GM12875 (cell line): ENCODE measurements at regions not wholly inside any gene's neighbourhood (a gene's known extent, or its start where the extent isn't known, plus 50 kb on each side); places are given as distances from the start of the nearest gene placed in this dataset.

Source experiments
- H3K4me3 ChIP-seq: one replicate; pipeline ENCODE4 v1.5.1; 2011; ENCODE audit warnings: low read depth, low read length, control low read depth
- TF ChIP-seq, protein P1 (sequence below): IDR thresholded peaks from 2 replicates; pipeline ENCODE4 v1.5.1; 2011; ENCODE audit warnings: low read depth, mild to moderate bottlenecking, control low read depth, inconsistent platforms, low read length, moderate library complexity, borderline replicate concordance; ENCODE audit not compliant: insufficient read depth

- TF ChIP-seq, protein P1, sequence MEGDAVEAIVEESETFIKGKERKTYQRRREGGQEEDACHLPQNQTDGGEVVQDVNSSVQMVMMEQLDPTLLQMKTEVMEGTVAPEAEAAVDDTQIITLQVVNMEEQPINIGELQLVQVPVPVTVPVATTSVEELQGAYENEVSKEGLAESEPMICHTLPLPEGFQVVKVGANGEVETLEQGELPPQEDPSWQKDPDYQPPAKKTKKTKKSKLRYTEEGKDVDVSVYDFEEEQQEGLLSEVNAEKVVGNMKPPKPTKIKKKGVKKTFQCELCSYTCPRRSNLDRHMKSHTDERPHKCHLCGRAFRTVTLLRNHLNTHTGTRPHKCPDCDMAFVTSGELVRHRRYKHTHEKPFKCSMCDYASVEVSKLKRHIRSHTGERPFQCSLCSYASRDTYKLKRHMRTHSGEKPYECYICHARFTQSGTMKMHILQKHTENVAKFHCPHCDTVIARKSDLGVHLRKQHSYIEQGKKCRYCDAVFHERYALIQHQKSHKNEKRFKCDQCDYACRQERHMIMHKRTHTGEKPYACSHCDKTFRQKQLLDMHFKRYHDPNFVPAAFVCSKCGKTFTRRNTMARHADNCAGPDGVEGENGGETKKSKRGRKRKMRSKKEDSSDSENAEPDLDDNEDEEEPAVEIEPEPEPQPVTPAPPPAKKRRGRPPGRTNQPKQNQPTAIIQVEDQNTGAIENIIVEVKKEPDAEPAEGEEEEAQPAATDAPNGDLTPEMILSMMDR, result no peak
- H3K4me3 ChIP-seq, result no peak overlapping the region
Measured at GRCh38 chr10:44759122-44759521, 152.0 kb upstream of the TMEM72 start.

- TF ChIP-seq, protein P1, result no peak
- H3K4me3 ChIP-seq, result no peak overlapping the region
Measured at GRCh38 chr10:44760513-44760912, 150.6 kb upstream of the TMEM72 start.

DNA sequence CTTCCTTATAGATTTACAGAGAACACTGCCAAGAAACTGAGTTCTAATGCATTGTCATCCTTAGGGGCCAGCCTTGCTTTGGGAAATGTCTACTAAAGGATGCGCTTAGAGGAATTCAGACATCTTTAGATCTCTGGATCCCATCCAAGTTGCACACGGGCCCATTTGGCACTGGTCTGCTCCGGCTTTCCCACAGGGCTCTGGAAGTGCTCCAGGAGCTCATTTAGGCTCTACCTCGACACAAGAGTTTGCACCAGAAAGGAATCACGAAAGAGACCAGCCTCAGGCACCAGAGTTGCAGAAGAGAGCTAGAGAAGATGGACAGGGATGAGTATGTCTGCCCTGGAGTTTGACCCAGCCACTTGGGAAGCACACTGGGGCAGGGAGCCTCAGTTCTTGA, 150.1 kb upstream of the TMEM72 start:
- TF ChIP-seq, protein P1, result no peak

GRCh38 chr10:44763331-44763730, 147.8 kb upstream of the TMEM72 start:
- H3K4me3 ChIP-seq, result no peak overlapping the region
- TF ChIP-seq, protein P1, result no peak

More for the DNA sequence above, 150.1 kb upstream of the TMEM72 start:
- no peak overlapping the region for H3K4me3 ChIP-seq

GRCh38 chr10:44765299-44765698, 145.8 kb upstream of the TMEM72 start:
- no peak overlapping the region for H3K4me3 ChIP-seq
- TF ChIP-seq, protein P1, result no peak

GRCh38 chr10:44766631-44767030, 144.5 kb upstream of the TMEM72 start:
- TF ChIP-seq, protein P1, result no peak
- no peak overlapping the region for H3K4me3 ChIP-seq

DNA sequence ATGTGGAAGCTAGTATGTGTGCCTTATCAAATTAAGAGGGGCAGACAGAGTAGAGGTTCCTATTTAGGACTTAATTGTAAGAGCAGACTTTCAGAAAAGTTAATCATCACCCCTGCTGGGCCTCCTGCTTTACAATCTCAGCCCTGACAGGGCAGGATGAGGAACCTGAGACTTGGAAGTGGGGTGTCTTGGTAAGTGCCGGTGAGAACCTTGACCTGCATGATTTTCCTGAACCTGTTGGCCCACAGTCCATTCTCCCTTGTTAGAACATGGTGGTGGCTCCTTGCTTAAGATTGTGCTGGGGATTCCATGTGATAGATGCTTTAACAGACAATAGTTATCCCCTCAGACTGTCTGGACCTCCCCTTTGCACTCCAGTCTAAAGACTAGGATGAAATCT, 141.7 kb upstream of the TMEM72 start:
- TF ChIP-seq, protein P1, result no peak
- no peak overlapping the region for H3K4me3 ChIP-seq
